HepG2 (cell line): ENCODE measurements at regions not wholly inside any gene's neighbourhood (a gene's known extent, or its start where the extent isn't known, plus 50 kb on each side); places are given as distances from the start of the nearest gene placed in this dataset.

ENCODE experiments used
- ATAC-seq: fragments of 200-7000 bp; cut with Tn5 transposase; 3 replicates; pipeline ENCODE4 v1.9.1; 2020; ENCODE audit warnings: mild to moderate bottlenecking, moderate library complexity
- BruUV-seq: library from RNA; stranded (reverse); fragments of 400-500 nt; replicated peaks from 2 replicates; lab custom pipeline; 2021; lab: Mats Ljungman, UMichigan
- CTCF ChIA-PET: fragments of 300-600 bp; formaldehyde crosslinking; extraction: SDS; loops from one replicate; lab custom pipeline; 2021; ENCODE audit warnings: low total read pairs, inconsistent platforms, low intra/inter-chr PET ratio; lab: Yijun Ruan, JAX
- POLR2A ChIA-PET: fragments of 350-600 bp; sonication (Branson Sonifier 250); formaldehyde crosslinking; loops from one replicate; lab custom pipeline; 2020; ENCODE audit warnings: antibody characterized with exemption, inconsistent platforms; lab: Yijun Ruan, JAX
- DNase-seq: peaks from one replicate; pipeline ENCODE4 v3.0.0-alpha.2; 2015; ENCODE audit warnings: low spot score
- FAIRE-seq: peaks from 3 replicates; lab custom pipeline; 2011; peaks lifted over from hg19 to GRCh38; lab: Jason Lieb, UNC
- H2AFZ ChIP-seq: one replicate; pipeline ENCODE4 v1.6.1; 2011; ENCODE audit warnings: low read length, inconsistent platforms
- H3K27ac ChIP-seq: fragments of 300-600 bp; 3 replicates; pipeline ENCODE4 v1.8.0; 2011; ENCODE audit warnings: mixed run types, mild to moderate bottlenecking, mixed read lengths, low read length, inconsistent platforms; ENCODE audit not compliant: insufficient read depth; ENCODE audit errors: extremely low read length
- H3K27me3 ChIP-seq, 2 experiments: fragments of 200-600 bp in 1 of 2; 2 replicates in 1 of 2; 3 replicates in 1 of 2; pipeline versions ENCODE4 v1.6.0 to v1.8.0; 2011; ENCODE audit warnings: low read length in 2 of 2, mild to moderate bottlenecking in 2 of 2, moderate library complexity in 2 of 2, inconsistent platforms in 1 of 2; ENCODE audit not compliant: insufficient read depth in 2 of 2, control insufficient read depth in 1 of 2
- H3K36me3 ChIP-seq, 2 experiments: fragments of 200-600 bp in 1 of 2; replicated peaks in 1 of 2; 2 replicates in 1 of 2; 3 replicates in 1 of 2; pipeline versions ENCODE4 v1.5.1 to v1.8.0; 2011; ENCODE audit warnings: low read length in 2 of 2, inconsistent platforms in 1 of 2; ENCODE audit not compliant: insufficient read depth in 2 of 2, control insufficient read depth in 1 of 2
- H3K4me1 ChIP-seq: 2 replicates; pipeline ENCODE4 v1.5.1; 2012; ENCODE audit warnings: low read length, inconsistent platforms; ENCODE audit not compliant: insufficient read depth
- H3K4me2 ChIP-seq: 2 replicates; pipeline ENCODE4 v1.6.0; 2011; ENCODE audit warnings: low read depth, low read length, inconsistent platforms
- H3K4me3 ChIP-seq, 3 experiments: fragments of 200-600 bp in 1 of 3; sonication (generic), shearing (Covaris generic) in 1 of 3; replicated peaks in 1 of 3; 2 replicates each; pipeline ENCODE4 v1.5.1; 2011 to 2016; ENCODE audit warnings: low read length in 3 of 3, inconsistent platforms in 2 of 3, low read depth in 2 of 3, mild to moderate bottlenecking in 2 of 3, control low read depth in 1 of 3, mixed read lengths in 1 of 3; ENCODE audit not compliant: insufficient read depth in 1 of 3
- H3K79me2 ChIP-seq: one replicate; pipeline ENCODE4 v1.6.1; 2011; ENCODE audit warnings: low read length, inconsistent platforms; ENCODE audit not compliant: insufficient read depth
- H3K9ac ChIP-seq: 2 replicates; pipeline ENCODE4 v1.6.0; 2011; ENCODE audit warnings: mild to moderate bottlenecking, low read depth, low read length, inconsistent platforms; ENCODE audit not compliant: insufficient read depth
- H3K9me3 ChIP-seq: 2 replicates; pipeline ENCODE4 v1.5.1; 2012; ENCODE audit warnings: mild to moderate bottlenecking, low read length
- H4K20me1 ChIP-seq: 2 replicates; pipeline ENCODE4 v1.6.0; 2011; ENCODE audit warnings: inconsistent platforms, mild to moderate bottlenecking, low read length, moderate library complexity; ENCODE audit not compliant: insufficient read depth
- ADNP ChIP-seq: sonication (generic); formaldehyde crosslinking; IDR thresholded peaks from 2 replicates; pipeline ENCODE4 v1.4.0; 2020; ENCODE audit warnings: missing genetic modification reagents
- AGO1 ChIP-seq: fragments of 200-400 bp; formaldehyde crosslinking; IDR thresholded peaks from 2 replicates; pipeline ENCODE4 v1.6.1; 2017; ENCODE audit warnings: mild to moderate bottlenecking, low read depth, low read length, moderate library complexity; ENCODE audit not compliant: poor library complexity, severe bottlenecking
- ARID2 ChIP-seq: sonication (generic); formaldehyde crosslinking; IDR thresholded peaks from 2 replicates; pipeline ENCODE4 v1.8.1; 2022; ENCODE audit warnings: mild to moderate bottlenecking, missing genetic modification reagents, borderline replicate concordance
- HMGA1 ChIP-seq: sonication (generic); formaldehyde crosslinking; conservative IDR thresholded peaks from 2 replicates; pipeline ENCODE4 v1.4.0; 2020; ENCODE audit warnings: missing genetic modification reagents
- IRF9 ChIP-seq: sonication (generic); formaldehyde crosslinking; IDR thresholded peaks from 2 replicates; pipeline ENCODE4 v1.8.0; 2022; ENCODE audit warnings: missing genetic modification reagents, mild to moderate bottlenecking, borderline replicate concordance
- MED13 ChIP-seq: sonication (generic); formaldehyde crosslinking; IDR thresholded peaks from 2 replicates; pipeline ENCODE4 v1.5.0; 2020; ENCODE audit warnings: missing genetic modification reagents
- MEF2D ChIP-seq: sonication (generic); formaldehyde crosslinking; IDR thresholded peaks from 2 replicates; pipeline ENCODE4 v1.5.1; 2020; ENCODE audit warnings: mild to moderate bottlenecking, missing genetic modification reagents
- NCOA1 ChIP-seq: sonication (generic); formaldehyde crosslinking; IDR thresholded peaks from 2 replicates; pipeline ENCODE4 v1.9.0; 2021; ENCODE audit warnings: missing genetic modification reagents
- NFIC ChIP-seq: IDR thresholded peaks from 2 replicates; pipeline ENCODE4 v1.6.1; 2012; ENCODE audit warnings: mild to moderate bottlenecking, low read length, inconsistent platforms
- NKX3-1 ChIP-seq: sonication (generic); formaldehyde crosslinking; IDR thresholded peaks from 2 replicates; pipeline ENCODE4 v1.5.0; 2020; ENCODE audit warnings: missing genetic modification reagents
- RNF219 ChIP-seq: sonication (generic); formaldehyde crosslinking; IDR thresholded peaks from 2 replicates; pipeline ENCODE4 v1.5.0; 2020; ENCODE audit warnings: mild to moderate bottlenecking, missing genetic modification reagents
- SIX4 ChIP-seq: sonication (generic); formaldehyde crosslinking; IDR thresholded peaks from 2 replicates; pipeline ENCODE4 v1.4.0; 2020; ENCODE audit warnings: missing genetic modification reagents
- WIZ ChIP-seq: sonication (generic); formaldehyde crosslinking; IDR thresholded peaks from 2 replicates; pipeline ENCODE4 v1.5.1; 2020; ENCODE audit warnings: mild to moderate bottlenecking, missing genetic modification reagents
- ZMYM3 ChIP-seq: sonication (generic); formaldehyde crosslinking; IDR thresholded peaks from 2 replicates; pipeline ENCODE4 v1.5.1; 2020; ENCODE audit warnings: mild to moderate bottlenecking, missing genetic modification reagents
- ZNF329 ChIP-seq: sonication (generic); formaldehyde crosslinking; IDR thresholded peaks from 2 replicates; pipeline ENCODE4 v1.9.0; 2021; ENCODE audit warnings: low read depth, mild to moderate bottlenecking, missing genetic modification reagents
- ZNF503 ChIP-seq: sonication (generic); formaldehyde crosslinking; IDR thresholded peaks from 2 replicates; pipeline ENCODE4 v1.4.0; 2020; ENCODE audit warnings: missing genetic modification reagents
- ZNF530 ChIP-seq: sonication (generic); formaldehyde crosslinking; IDR thresholded peaks from 2 replicates; pipeline ENCODE4 v1.5.0; 2020; ENCODE audit warnings: low read depth, mild to moderate bottlenecking, missing genetic modification reagents
- ZNF562 ChIP-seq: sonication (generic); formaldehyde crosslinking; IDR thresholded peaks from 2 replicates; pipeline ENCODE4 v1.8.0; 2022; ENCODE audit warnings: missing genetic modification reagents, borderline replicate concordance
- ZNF7 ChIP-seq: IDR thresholded peaks from 2 replicates; pipeline ENCODE4 v1.6.1; 2016; ENCODE audit warnings: missing biosample characterization, missing genetic modification reagents
- ZNF713 ChIP-seq: sonication (generic); formaldehyde crosslinking; IDR thresholded peaks from 2 replicates; pipeline ENCODE4 v1.4.0; 2020; ENCODE audit warnings: mild to moderate bottlenecking, missing genetic modification reagents
- ZNF773 ChIP-seq: sonication (generic); formaldehyde crosslinking; IDR thresholded peaks from 2 replicates; pipeline ENCODE4 v1.4.0; 2020; ENCODE audit warnings: missing genetic modification reagents, borderline replicate concordance
- WGBS: methylation state at CpG from one replicate; pipeline ENCODE4 v1.1.6; 2017; ENCODE audit warnings: low lambda C conversion rate; 5-methylcytosine and 5-hydroxymethylcytosine counted together
- in situ Hi-C: cut with HindIII; loops from 2 replicates; pipeline ENCODE4 v1.10.0; 2017; ENCODE audit warnings: low pct_unique_long_range_greater_than_20kb; ENCODE audit not compliant: extremely low pct_ligation_motif_present
- intact Hi-C: fragments of 100-400 bp; cut with micrococcal nuclease; formaldehyde crosslinking; loops from one replicate; pipeline ENCODE4 v1.10.0; 2022; ENCODE audit not compliant: unreplicated experiment

- TF ChIP-seq MED13 (CRISPR knock-in tag) = no peak
- no peak for TF ChIP-seq WIZ (CRISPR knock-in tag)
- TF ChIP-seq ZNF7 (CRISPR knock-in tag) = no peak
- TF ChIP-seq RNF219 (CRISPR knock-in tag) = no peak
- no peak for TF ChIP-seq NKX3-1 (CRISPR knock-in tag)
- no peak for TF ChIP-seq ZNF503
Observed at GRCh38 chr18:1015777-1016176, 111.1 kb downstream of the ADCYAP1 start (continued).

- no peak for FAIRE-seq
Observed at GRCh38 chr18:1017227-1018058, 112.8 kb downstream of the ADCYAP1 start.

More at GRCh38 chr18:1017227-1018058, 112.8 kb downstream of the ADCYAP1 start:
- no peak for TF ChIP-seq HMGA1 (CRISPR knock-in tag)
- TF ChIP-seq ARID2 (CRISPR knock-in tag) = no peak
- TF ChIP-seq IRF9 (CRISPR knock-in tag) = no peak
- TF ChIP-seq NCOA1 (CRISPR knock-in tag) = no peak
- no peak for TF ChIP-seq ZNF713 (CRISPR knock-in tag)
- no peak for TF ChIP-seq AGO1
- no peak for TF ChIP-seq ZNF329
- TF ChIP-seq NFIC = no peak
- TF ChIP-seq ADNP (CRISPR knock-in tag) = no peak
- TF ChIP-seq ZNF562 (CRISPR knock-in tag) = no peak
- no peak for TF ChIP-seq ZNF530
- TF ChIP-seq ZMYM3 = no peak
- TF ChIP-seq SIX4 (CRISPR knock-in tag) = no peak
- no peak for TF ChIP-seq ZNF773 (CRISPR knock-in tag)
- no peak for TF ChIP-seq MEF2D (CRISPR knock-in tag)
- TF ChIP-seq, all 625 proteins: peak for 0
- H3K9ac ChIP-seq = no peak overlapping the region
- no peaks in the 10 kb centered on the region for H3K27me3 ChIP-seq
- no peaks in the 10 kb centered on the region for H3K79me2 ChIP-seq
- H3K4me2 ChIP-seq = no peak overlapping the region
- no peak overlapping the region for H3K4me3 ChIP-seq
- H3K27ac ChIP-seq = no peak overlapping the region
- intact Hi-C loops = no loop called here
- H4K20me1 ChIP-seq = no peaks in the 10 kb centered on the region
- 2% methylated on average over 8 of the region's 8 CpGs for WGBS
- DNase-seq (no peak), ATAC-seq (no peak)
- no peaks in the 10 kb centered on the region for H3K4me1 ChIP-seq
- ChIA-PET POLR2A (no interaction called here), CTCF (no interaction called here)
- no peak overlapping the region for H2AFZ ChIP-seq
- no peaks in the 10 kb centered on the region for H3K9me3 ChIP-seq
- no TSS peak for BruUV-seq
- in situ Hi-C loops = no loop called here
- H3K36me3 ChIP-seq = no peaks in the 10 kb centered on the region
